ENCODE measurements at regions not wholly inside any gene's neighbourhood (a gene's known extent, or its start where the extent isn't known, plus 50 kb on each side); places are given as distances from the start of the nearest gene placed in this dataset.

DNA sequence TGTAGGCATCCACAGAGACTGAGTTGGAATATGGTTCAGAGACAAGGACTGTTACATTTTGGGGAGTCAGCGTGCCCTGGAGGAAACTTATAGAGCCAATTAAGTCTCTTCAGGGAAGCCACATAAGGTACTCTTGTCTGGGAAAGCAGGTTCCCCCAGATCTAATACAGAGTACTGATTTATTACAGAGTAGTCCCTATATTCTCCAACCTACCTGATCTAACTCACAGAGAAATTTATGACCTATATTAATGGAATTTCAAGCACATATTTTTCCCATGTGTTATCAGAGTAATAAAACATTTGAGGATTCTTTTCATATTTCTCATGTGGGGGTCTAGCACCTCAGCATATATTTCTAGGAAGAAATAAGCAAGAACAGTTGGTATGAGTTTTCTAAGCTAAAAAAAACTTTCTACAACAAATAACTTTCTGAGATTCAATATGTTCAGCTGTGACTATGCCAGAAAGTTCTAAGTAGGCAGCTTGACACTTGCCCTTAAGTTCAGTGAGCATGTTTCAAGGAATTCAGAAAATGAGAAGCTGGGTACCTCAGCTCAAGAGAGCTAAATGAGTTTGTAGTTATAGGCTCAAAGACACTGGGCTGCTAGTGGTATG, 75.3 kb upstream of the COL8A1 start:
- H3K27ac ChIP-seq (ENCODE audit: extremely low read length, insufficient read depth, low read length), result no peak overlapping the region
- H3K9me3 ChIP-seq (ENCODE audit: low read length), result no peaks in the 10 kb centered on the region
- CTCF ChIA-PET (ENCODE audit: low intra/inter-chr PET ratio, low total read pairs), result no interaction called here
- in situ Hi-C loops (cut with HindIII; ENCODE audit: extremely low pct_ligation_motif_present, low pct_unique_long_range_greater_than_20kb) (no loop called here), intact Hi-C loops (cut with micrococcal nuclease; ENCODE audit: unreplicated experiment) (no loop called here)
- H3K36me3 ChIP-seq (replicated peaks in 1 of 2; ENCODE audit: control insufficient read depth in 1 of 2, insufficient read depth in 2 of 2, low read length in 2 of 2), result no peaks in the 10 kb centered on the region
- 0% methylated on average over 1 of the region's 1 CpG for WGBS (ENCODE audit: low lambda C conversion rate)
- no peaks in the 10 kb centered on the region for H3K4me1 ChIP-seq (ENCODE audit: insufficient read depth, low read length)
- POLR2A ChIA-PET, result no interaction called here
- H2AFZ ChIP-seq (ENCODE audit: low read length), result no peak overlapping the region
- FAIRE-seq (no peak), ATAC-seq (no peak), DNase-seq (ENCODE audit: low spot score) (no peak)
- H3K79me2 ChIP-seq (ENCODE audit: insufficient read depth, low read length), result no peaks in the 10 kb centered on the region
- no TSS peak for BruUV-seq (replicated peaks)
- H4K20me1 ChIP-seq (ENCODE audit: insufficient read depth, low read length), result no peaks in the 10 kb centered on the region
- H3K9ac ChIP-seq (ENCODE audit: insufficient read depth, low read depth, low read length), result no peak overlapping the region
- no peak overlapping the region for H3K4me3 ChIP-seq (replicated peaks in 1 of 3; ENCODE audit: insufficient read depth in 1 of 3, low read depth in 2 of 3, low read length in 3 of 3)
- H3K4me2 ChIP-seq (ENCODE audit: low read depth, low read length), result no peak overlapping the region
- no peak for TF ChIP-seq ARNT2 (CRISPR knock-in tag; IDR thresholded peaks at IDR 0.05; ENCODE audit: low read depth)
- no peak for TF ChIP-seq PRMT3 (CRISPR knock-in tag; IDR thresholded peaks at IDR 0.05; ENCODE audit: borderline replicate concordance, low read depth)
- TF ChIP-seq, protein P1, sequence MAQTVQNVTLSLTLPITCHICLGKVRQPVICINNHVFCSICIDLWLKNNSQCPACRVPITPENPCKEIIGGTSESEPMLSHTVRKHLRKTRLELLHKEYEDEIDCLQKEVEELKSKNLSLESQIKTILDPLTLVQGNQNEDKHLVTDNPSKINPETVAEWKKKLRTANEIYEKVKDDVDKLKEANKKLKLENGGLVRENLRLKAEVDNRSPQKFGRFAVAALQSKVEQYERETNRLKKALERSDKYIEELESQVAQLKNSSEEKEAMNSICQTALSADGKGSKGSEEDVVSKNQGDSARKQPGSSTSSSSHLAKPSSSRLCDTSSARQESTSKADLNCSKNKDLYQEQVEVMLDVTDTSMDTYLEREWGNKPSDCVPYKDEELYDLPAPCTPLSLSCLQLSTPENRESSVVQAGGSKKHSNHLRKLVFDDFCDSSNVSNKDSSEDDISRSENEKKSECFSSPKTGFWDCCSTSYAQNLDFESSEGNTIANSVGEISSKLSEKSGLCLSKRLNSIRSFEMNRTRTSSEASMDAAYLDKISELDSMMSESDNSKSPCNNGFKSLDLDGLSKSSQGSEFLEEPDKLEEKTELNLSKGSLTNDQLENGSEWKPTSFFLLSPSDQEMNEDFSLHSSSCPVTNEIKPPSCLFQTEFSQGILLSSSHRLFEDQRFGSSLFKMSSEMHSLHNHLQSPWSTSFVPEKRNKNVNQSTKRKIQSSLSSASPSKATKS (CRISPR knock-in tag; IDR thresholded peaks at IDR 0.05), result no peak
- no peak for TF ChIP-seq KLF11 (CRISPR knock-in tag; IDR thresholded peaks at IDR 0.05)
- no peak for TF ChIP-seq PCBP2 (optimal IDR thresholded peaks at IDR 0.05; ENCODE audit: low read depth, low read length, poor library complexity, severe bottlenecking)
- TF ChIP-seq DPF2 (CRISPR knock-in tag; IDR thresholded peaks at IDR 0.05; ENCODE audit: borderline replicate concordance, low read depth), result no peak
- TF ChIP-seq, protein P2, sequence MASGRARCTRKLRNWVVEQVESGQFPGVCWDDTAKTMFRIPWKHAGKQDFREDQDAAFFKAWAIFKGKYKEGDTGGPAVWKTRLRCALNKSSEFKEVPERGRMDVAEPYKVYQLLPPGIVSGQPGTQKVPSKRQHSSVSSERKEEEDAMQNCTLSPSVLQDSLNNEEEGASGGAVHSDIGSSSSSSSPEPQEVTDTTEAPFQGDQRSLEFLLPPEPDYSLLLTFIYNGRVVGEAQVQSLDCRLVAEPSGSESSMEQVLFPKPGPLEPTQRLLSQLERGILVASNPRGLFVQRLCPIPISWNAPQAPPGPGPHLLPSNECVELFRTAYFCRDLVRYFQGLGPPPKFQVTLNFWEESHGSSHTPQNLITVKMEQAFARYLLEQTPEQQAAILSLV (CRISPR knock-in tag; IDR thresholded peaks at IDR 0.05; ENCODE audit: borderline replicate concordance), result no peak
- no peak for TF ChIP-seq MXD4 (CRISPR knock-in tag; IDR thresholded peaks at IDR 0.05)
- no peak for TF ChIP-seq YY1 (IDR thresholded peaks at IDR 0.05; ENCODE audit: insufficient read depth, insufficient replicate concordance, low read depth, low read length)
- no peak for TF ChIP-seq SRSF4 (IDR thresholded peaks at IDR 0.05; ENCODE audit: low read depth, low read length, poor library complexity, severe bottlenecking)
- TF ChIP-seq BHLHE40 (IDR thresholded peaks at IDR 0.05; ENCODE audit: low read length), result no peak
- no peak for TF ChIP-seq ZNF496 (CRISPR knock-in tag; IDR thresholded peaks at IDR 0.05; ENCODE audit: insufficient replicate concordance)
- no peak for TF ChIP-seq SOX6 (IDR thresholded peaks at IDR 0.05)
- TF ChIP-seq SOX6 (CRISPR knock-in tag; IDR thresholded peaks at IDR 0.05), result no peak
- TF ChIP-seq CBX2 (IDR thresholded peaks at IDR 0.05; ENCODE audit: low read depth, low read length), result no peak
- TF ChIP-seq CBX2 (CRISPR knock-in tag; IDR thresholded peaks at IDR 0.05; ENCODE audit: low read depth), result no peak
- H3K27me3 ChIP-seq (ENCODE audit: control insufficient read depth in 1 of 2, insufficient read depth in 2 of 2, low read length in 2 of 2), result no peaks in the 10 kb centered on the region

Measured in HepG2 (cell line).